ENCODE measurements at regions not wholly inside any gene's neighbourhood (a gene's known extent, or its start where the extent isn't known, plus 50 kb on each side); places are given as distances from the start of the nearest gene placed in this dataset.

GRCh38 chr20:34171640-34172039 lies 59.6 kb upstream of the EIF2S2 start:
- WGBS, 2 donors = 80 to 88% methylated on average over 4 of the region's 4 CpGs
- H3K4me3 ChIP-seq = no peak overlapping the region

GRCh38 chr20:34172926-34173325 lies 60.9 kb upstream of the EIF2S2 start:
- 51 to 59% methylated on average over 2 of the region's 2 CpGs for WGBS, 2 donors
- H3K27me3 ChIP-seq (ENCODE audit: control insufficient read depth in 3 of 3, insufficient read depth in 3 of 3, low read length in 2 of 3) = no peaks in the 10 kb centered on the region
- DNase-seq (no peak), ATAC-seq (ENCODE audit: insufficient read depth, low FRiP score) (no peak)
- no peak overlapping the region for H3K9ac ChIP-seq (ENCODE audit: insufficient read depth in 1 of 2, low read length in 2 of 2)
- no peaks in the 10 kb centered on the region for H3K9me3 ChIP-seq (ENCODE audit: control insufficient read depth in 4 of 4, insufficient read depth in 3 of 4, low read length in 3 of 4)
- no peaks in the 10 kb centered on the region for H3K4me1 ChIP-seq (ENCODE audit: control insufficient read depth in 5 of 5, insufficient read depth in 5 of 5, low read length in 5 of 5)
- no peak overlapping the region for H3K27ac ChIP-seq (ENCODE audit: low read depth in 1 of 2, low read length in 1 of 2)
- no peaks in the 10 kb centered on the region for H3K36me3 ChIP-seq (ENCODE audit: control insufficient read depth in 4 of 4, insufficient read depth in 4 of 4, low read length in 4 of 4)
- no peak for TF ChIP-seq CTCF (IDR thresholded peaks at IDR 0.05; ENCODE audit: control extremely low read depth, extremely low read depth)
- no peak overlapping the region for H3K4me3 ChIP-seq

More at GRCh38 chr20:34171640-34172039, 59.6 kb upstream of the EIF2S2 start:
- Histone ChIP-seq H3K9ac (ENCODE audit: insufficient read depth in 1 of 2, low read length in 2 of 2) (no peak overlapping the region), H3K4me1 (ENCODE audit: control insufficient read depth in 5 of 5, insufficient read depth in 5 of 5, low read length in 5 of 5) (no peaks in the 10 kb centered on the region), H3K27ac (ENCODE audit: low read depth in 1 of 2, low read length in 1 of 2) (no peak overlapping the region), H3K36me3 (ENCODE audit: control insufficient read depth in 4 of 4, insufficient read depth in 4 of 4, low read length in 4 of 4) (no peaks in the 10 kb centered on the region), H3K27me3 (ENCODE audit: control insufficient read depth in 3 of 3, insufficient read depth in 3 of 3, low read length in 2 of 3) (no peaks in the 10 kb centered on the region), H3K9me3 (ENCODE audit: control insufficient read depth in 4 of 4, insufficient read depth in 3 of 4, low read length in 3 of 4) (no peaks in the 10 kb centered on the region)
- DNase-seq = no peak
- no peak for ATAC-seq (ENCODE audit: insufficient read depth, low FRiP score)
- no peak for TF ChIP-seq CTCF (IDR thresholded peaks at IDR 0.05; ENCODE audit: control extremely low read depth, extremely low read depth)

- Histone ChIP-seq H3K9ac (ENCODE audit: insufficient read depth in 1 of 2, low read length in 2 of 2) (no peak overlapping the region), H3K4me1 (ENCODE audit: control insufficient read depth in 5 of 5, insufficient read depth in 5 of 5, low read length in 5 of 5) (no peaks in the 10 kb centered on the region), H3K27me3 (ENCODE audit: control insufficient read depth in 3 of 3, insufficient read depth in 3 of 3, low read length in 2 of 3) (no peaks in the 10 kb centered on the region), H3K27ac (ENCODE audit: low read depth in 1 of 2, low read length in 1 of 2) (no peak overlapping the region), H3K4me3 (no peak overlapping the region), H3K36me3 (ENCODE audit: control insufficient read depth in 4 of 4, insufficient read depth in 4 of 4, low read length in 4 of 4) (no peaks in the 10 kb centered on the region), H3K9me3 (ENCODE audit: control insufficient read depth in 4 of 4, insufficient read depth in 3 of 4, low read length in 3 of 4) (no peaks in the 10 kb centered on the region)
- TF ChIP-seq CTCF (IDR thresholded peaks at IDR 0.05; ENCODE audit: control extremely low read depth, extremely low read depth) = no peak
- no peak for DNase-seq
- ATAC-seq (ENCODE audit: insufficient read depth, low FRiP score) = no peak
- WGBS, 2 donors = 86 to 89% methylated on average over 3 of the region's 3 CpGs
Observed at GRCh38 chr20:34175079-34175478, 63.0 kb upstream of the EIF2S2 start.

- Histone ChIP-seq H3K9ac (ENCODE audit: insufficient read depth in 1 of 2, low read length in 2 of 2) (no peak overlapping the region), H3K4me3 (no peak overlapping the region), H3K4me1 (ENCODE audit: control insufficient read depth in 5 of 5, insufficient read depth in 5 of 5, low read length in 5 of 5) (no peaks in the 10 kb centered on the region), H3K36me3 (ENCODE audit: control insufficient read depth in 4 of 4, insufficient read depth in 4 of 4, low read length in 4 of 4) (no peaks in the 10 kb centered on the region), H3K27ac (ENCODE audit: low read depth in 1 of 2, low read length in 1 of 2) (no peak overlapping the region), H3K9me3 (ENCODE audit: control insufficient read depth in 4 of 4, insufficient read depth in 3 of 4, low read length in 3 of 4) (no peaks in the 10 kb centered on the region), H3K27me3 (ENCODE audit: control insufficient read depth in 3 of 3, insufficient read depth in 3 of 3, low read length in 2 of 3) (no peaks in the 10 kb centered on the region)
- no peak for TF ChIP-seq CTCF (IDR thresholded peaks at IDR 0.05; ENCODE audit: control extremely low read depth, extremely low read depth)
- ATAC-seq (ENCODE audit: insufficient read depth, low FRiP score) = no peak
- no peak for DNase-seq
- 78 to 81% methylated on average over 6 of the region's 6 CpGs for WGBS, 2 donors
Observed at GRCh38 chr20:34175879-34176278, 63.8 kb upstream of the EIF2S2 start.
